ENCODE measurements at regions not wholly inside any gene's neighbourhood (a gene's known extent, or its start where the extent isn't known, plus 50 kb on each side); places are given as distances from the start of the nearest gene placed in this dataset.
A peak's percentile ranks its signal among the peaks of the same experiment; 100 is the strongest.

DNA sequence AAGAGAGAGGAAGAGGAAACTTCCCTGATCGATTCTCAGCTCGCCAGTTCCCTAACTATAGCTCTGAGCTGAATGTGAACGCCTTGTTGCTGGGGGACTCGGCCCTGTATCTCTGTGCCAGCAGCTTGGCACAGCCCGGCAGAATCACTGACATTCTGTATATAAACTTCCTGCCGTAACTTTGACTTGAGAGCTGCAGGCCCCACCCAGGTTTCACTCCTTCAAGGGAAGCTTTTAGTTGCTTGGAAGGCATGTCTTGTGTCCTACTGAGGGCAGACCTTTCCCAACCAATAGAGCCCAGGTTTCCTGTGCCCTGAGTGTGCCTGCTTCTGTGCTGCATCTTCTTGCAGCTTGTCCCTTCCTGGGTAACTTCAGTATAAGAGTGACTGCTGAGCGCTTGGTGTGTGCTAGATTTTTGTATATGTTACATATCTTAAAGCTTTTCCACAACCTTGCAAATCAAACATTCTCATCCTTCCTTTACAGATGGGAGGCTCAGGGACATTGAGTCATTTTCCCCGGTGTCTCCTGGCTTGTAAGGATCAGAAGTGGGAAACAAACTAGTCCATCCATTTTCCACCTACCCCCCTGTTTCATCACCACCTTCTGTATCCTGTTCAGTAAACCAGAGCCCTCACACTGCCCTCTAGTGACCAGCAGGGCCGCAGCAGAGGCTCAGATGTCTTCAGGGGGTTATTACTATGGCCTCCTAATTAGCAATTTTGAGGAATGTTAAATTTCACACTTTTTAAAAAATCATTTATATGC lies 225.2 kb upstream of the PRSS58 start:
- H3K4me2 ChIP-seq (ENCODE audit: low read length), result no peak overlapping the region
- no peaks in the 10 kb centered on the region for H3K79me2 ChIP-seq (ENCODE audit: insufficient read depth, low read length)
- no peaks in the 10 kb centered on the region for H3K27me3 ChIP-seq (ENCODE audit: insufficient read depth, low read length)
- no TSS peak for BruUV-seq (replicated peaks)
- H3K9me3 ChIP-seq (ENCODE audit: control insufficient read depth in 1 of 2, insufficient read depth in 1 of 2, low read depth in 1 of 2, low read length in 2 of 2), result no peaks in the 10 kb centered on the region
- H3K4me3 ChIP-seq (replicated peaks in 1 of 2; ENCODE audit: low read depth in 1 of 2, low read length in 2 of 2), result no peak overlapping the region
- no peak overlapping the region for H3K27ac ChIP-seq (ENCODE audit: low read depth, low read length)
- no peaks in the 10 kb centered on the region for H4K20me1 ChIP-seq (ENCODE audit: insufficient read depth)
- H3K9ac ChIP-seq (ENCODE audit: low read length), result no peak overlapping the region
- H3K9me2 ChIP-seq (ENCODE audit: insufficient read depth), result no peaks in the 10 kb centered on the region
- RAD21 ChIA-PET (ENCODE audit: low non-redundant PET in 1 of 2, low total read pairs in 2 of 2, uncharacterized antibody in 2 of 2, unreplicated experiment in 2 of 2), result interaction anchor here in 1 of 2 experiments (0.8 kb wide), 1 partner anchor 24 kb away, joined by 3 read pairs; no protein-coding TSS in a partner anchor
- peak overlapping the region; percentile 98 for H2AFZ ChIP-seq (ENCODE audit: low read depth, low read length, poor library complexity, severe bottlenecking)
- H3K36me3 ChIP-seq (ENCODE audit: control insufficient read depth in 1 of 2, insufficient read depth in 2 of 2, low read length in 2 of 2), result no peaks in the 10 kb centered on the region
- H3K4me1 ChIP-seq (ENCODE audit: control insufficient read depth in 1 of 2, insufficient read depth in 2 of 2, low read length in 2 of 2), result peaks cover 0 to 7% of the 10 kb centered on the region in 2 experiments; a peak in 2 of 4 replicates
- DNase-seq (ENCODE audit: low read depth, low spot score) (peak; percentile 35), ATAC-seq (peak; percentile 86)
- intact Hi-C loops (cut with micrococcal nuclease), result loop anchor here (5.0 kb wide), 1 partner anchor 96 kb away; no protein-coding TSS in a partner anchor
- POLR2A ChIA-PET, result no interaction called here
- CTCF ChIA-PET, result interaction anchor here (0.6 to 3.0 kb wide), 13 partner anchors 9 to 163 kb away, joined by 3 to 12 read pairs (median 3); no protein-coding TSS in a partner anchor
- TF ChIP-seq JUND (IDR thresholded peaks at IDR 0.05) (no peak), REST (IDR thresholded peaks at IDR 0.05; ENCODE audit: low read depth) (no peak), POLR2A (IDR thresholded peaks at IDR 0.05; ENCODE audit: borderline replicate concordance, extremely low read depth, insufficient read depth, insufficient read length) (no peak), CBX3 (IDR thresholded peaks at IDR 0.05; ENCODE audit: low read depth) (no peak; the same call in 1 of the 2 replicates), ZNF274 (IDR thresholded peaks at IDR 0.05; ENCODE audit: low read depth, low read length) (no peak), POLR2AphosphoS5 (IDR thresholded peaks at IDR 0.05; ENCODE audit: low read depth, low read length) (no peak), ELF1 (IDR thresholded peaks at IDR 0.05; ENCODE audit: borderline replicate concordance, low read depth) (no peak), SIN3A (IDR thresholded peaks at IDR 0.05; ENCODE audit: low read depth) (no peak), CTCF (IDR thresholded peaks at IDR 0.05 in 2 of 3, conservative IDR thresholded peaks at IDR 0.05 in 1 of 3; ENCODE audit: borderline replicate concordance in 1 of 3, insufficient read depth in 1 of 3, low read depth in 2 of 3, low read length in 2 of 3) (peak; percentile 81 to 98 (median 95)), CEBPB (IDR thresholded peaks at IDR 0.05; ENCODE audit: low read depth) (peak; percentile 53; the same call in 1 of the 2 replicates), EZH2phosphoT487 (IDR thresholded peaks at IDR 0.05; ENCODE audit: borderline replicate concordance) (no peak), ZFX (IDR thresholded peaks at IDR 0.05) (no peak), SP1 (IDR thresholded peaks at IDR 0.05; ENCODE audit: low read depth) (no peak), ZBTB33 (IDR thresholded peaks at IDR 0.05; ENCODE audit: extremely low read depth, insufficient replicate concordance, low read length) (no peak), TCF7L2 (IDR thresholded peaks at IDR 0.05; ENCODE audit: borderline replicate concordance, extremely low read depth, insufficient read depth, insufficient read length) (no peak), EZH2 (IDR thresholded peaks at IDR 0.05) (no peak), EGR1 (IDR thresholded peaks at IDR 0.05; ENCODE audit: low read depth) (no peak)
- TF ChIP-seq, protein P1, sequence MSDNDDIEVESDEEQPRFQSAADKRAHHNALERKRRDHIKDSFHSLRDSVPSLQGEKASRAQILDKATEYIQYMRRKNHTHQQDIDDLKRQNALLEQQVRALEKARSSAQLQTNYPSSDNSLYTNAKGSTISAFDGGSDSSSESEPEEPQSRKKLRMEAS (IDR thresholded peaks at IDR 0.05), result no peak
- TF ChIP-seq, protein P2, sequence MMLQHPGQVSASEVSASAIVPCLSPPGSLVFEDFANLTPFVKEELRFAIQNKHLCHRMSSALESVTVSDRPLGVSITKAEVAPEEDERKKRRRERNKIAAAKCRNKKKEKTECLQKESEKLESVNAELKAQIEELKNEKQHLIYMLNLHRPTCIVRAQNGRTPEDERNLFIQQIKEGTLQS (IDR thresholded peaks at IDR 0.05), result no peak

Measured in HCT116 (cell line).